ENCODE measurements at regions not wholly inside any gene's neighbourhood (a gene's known extent, or its start where the extent isn't known, plus 50 kb on each side); places are given as distances from the start of the nearest gene placed in this dataset.
"Not testable (repeated sequence)": the region's sequence is repeated elsewhere in the genome, so short reads cannot be mapped to it uniquely, and the experiment has no call there.

- DNase-seq, result no peak
These were observed 198.7 kb upstream of the PTBP2 start for GRCh38 chr1:96522927-96523326.

- no peak for DNase-seq
These were observed 197.5 kb upstream of the PTBP2 start for GRCh38 chr1:96524100-96524499.

- DNase-seq, result no peak
These were observed 195.7 kb upstream of the PTBP2 start for GRCh38 chr1:96525657-96526557.

- DNase-seq, result not testable (repeated sequence)
These were observed 192.9 kb upstream of the PTBP2 start for GRCh38 chr1:96528672-96529071.

GRCh38 chr1:96533820-96534219, 187.8 kb upstream of the PTBP2 start:
- DNase-seq, result no peak

GRCh38 chr1:96536581-96536980, 185.0 kb upstream of the PTBP2 start:
- DNase-seq, result no peak

- DNase-seq, result no peak
These were observed 183.4 kb upstream of the PTBP2 start for GRCh38 chr1:96538111-96538641.

- DNase-seq, result no peak
These were observed 182.7 kb upstream of the PTBP2 start for GRCh38 chr1:96538883-96539282.

- no peak for DNase-seq
These were observed 180.1 kb upstream of the PTBP2 start for GRCh38 chr1:96541491-96541890.

GRCh38 chr1:96544051-96544830, 177.3 kb upstream of the PTBP2 start:
- DNase-seq, result no peak

- DNase-seq, result no peak
These were observed 176.8 kb upstream of the PTBP2 start for GRCh38 chr1:96544831-96545221.

- no peak for DNase-seq
These were observed 175.5 kb upstream of the PTBP2 start for GRCh38 chr1:96545935-96546656.

GRCh38 chr1:96550061-96550460, 171.5 kb upstream of the PTBP2 start:
- no peak for DNase-seq

- DNase-seq, result no peak
These were observed 169.1 kb upstream of the PTBP2 start for GRCh38 chr1:96552451-96552850.

- no peak for DNase-seq
These were observed 167.8 kb upstream of the PTBP2 start for GRCh38 chr1:96553811-96554210.

- DNase-seq, result no peak
These were observed 167.2 kb upstream of the PTBP2 start for GRCh38 chr1:96554364-96554763.

- no peak for DNase-seq
These were observed 164.2 kb upstream of the PTBP2 start for GRCh38 chr1:96557336-96557735.

GRCh38 chr1:96558635-96559034, 162.9 kb upstream of the PTBP2 start:
- no peak for DNase-seq

GRCh38 chr1:96559181-96559580, 162.4 kb upstream of the PTBP2 start:
- DNase-seq, result no peak

GRCh38 chr1:96559707-96560596, 161.6 kb upstream of the PTBP2 start:
- DNase-seq, result no peak

- no peak for DNase-seq
These were observed 159.5 kb upstream of the PTBP2 start for GRCh38 chr1:96562094-96562493.

GRCh38 chr1:96564401-96564800, 157.2 kb upstream of the PTBP2 start:
- DNase-seq, result not testable (repeated sequence)

All from T-helper 1 cell (primary cell).